ENCODE measurements at regions not wholly inside any gene's neighbourhood (a gene's known extent, or its start where the extent isn't known, plus 50 kb on each side); places are given as distances from the start of the nearest gene placed in this dataset.

- TF ChIP-seq POLR2AphosphoS5 (IDR thresholded peaks at IDR 0.05; ENCODE audit: low read depth) = no peak
- TF ChIP-seq REST (IDR thresholded peaks at IDR 0.05; ENCODE audit: insufficient replicate concordance, low read depth) = no peak
- TF ChIP-seq CTCF (IDR thresholded peaks at IDR 0.05; ENCODE audit: insufficient read depth, low read length) = no peak
Measured at GRCh38 chr12:127148318-127148717, 1118.7 kb upstream of the TMEM132C start.

Measured in HL-60 (cell line).